ENCODE measurements at regions not wholly inside any gene's neighbourhood (a gene's known extent, or its start where the extent isn't known, plus 50 kb on each side); places are given as distances from the start of the nearest gene placed in this dataset.
"Not testable (repeated sequence)": the region's sequence is repeated elsewhere in the genome, so short reads cannot be mapped to it uniquely, and the experiment has no call there.

DNA sequence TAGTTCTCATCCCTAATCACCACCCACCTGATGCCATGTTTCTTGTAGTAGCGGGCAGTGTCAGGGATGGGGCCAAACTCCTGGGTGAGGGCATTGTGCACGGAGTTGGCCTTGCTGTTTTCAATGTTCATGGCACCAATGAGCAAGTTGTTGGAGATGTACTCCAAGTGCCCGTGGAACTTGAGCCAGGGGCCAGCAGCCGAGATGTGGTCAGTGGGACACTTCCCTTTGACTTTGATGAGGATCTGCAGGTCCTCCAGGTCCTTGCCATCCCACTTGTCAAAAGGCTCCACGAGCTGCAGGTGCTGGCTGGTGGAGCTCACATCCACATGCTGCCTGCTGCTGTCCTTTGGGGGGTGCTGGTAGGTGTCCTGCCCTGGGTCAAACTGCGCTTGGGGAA is 162.2 kb upstream of the SV2C start:
- H3K9me3 Mint-ChIP-seq: no peaks in the 10 kb centered on the region
- H3K27ac Mint-ChIP-seq: no peak overlapping the region
- H3K36me3 Mint-ChIP-seq: no peaks in the 10 kb centered on the region
- H3K4me1 Mint-ChIP-seq: no peaks in the 10 kb centered on the region
- H3K27me3 Mint-ChIP-seq: peaks cover 1% of the 10 kb centered on the region
- H3K4me3 Mint-ChIP-seq: no peak overlapping the region

DNA sequence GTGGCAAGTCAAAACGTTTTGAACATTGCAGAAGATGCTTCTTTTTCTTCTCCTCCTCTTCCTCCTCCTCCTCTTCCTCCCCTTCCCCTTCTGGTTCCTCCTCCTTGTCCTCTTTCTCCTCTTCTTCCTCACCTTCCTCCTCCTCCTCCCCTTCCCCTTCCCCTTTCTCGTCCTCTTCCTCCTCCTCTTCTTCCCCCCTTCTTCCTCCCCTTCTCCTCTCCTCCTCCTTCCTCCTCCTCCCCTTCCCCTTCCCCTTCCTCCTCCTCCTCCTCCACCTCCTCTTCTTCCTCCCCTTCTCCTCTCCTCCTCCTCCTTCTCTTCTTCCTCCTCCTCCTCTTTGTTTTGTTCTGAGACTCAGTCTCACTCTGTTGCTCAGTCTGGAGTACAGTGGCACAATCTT is 167.0 kb upstream of the SV2C start:
- H3K36me3 Mint-ChIP-seq: no peaks in the 10 kb centered on the region
- peaks cover 0 to 3% (median 0%) of the 10 kb centered on the region in 3 donors for H3K9me3 Mint-ChIP-seq
- H3K4me1 Mint-ChIP-seq: no peaks in the 10 kb centered on the region
- peaks cover 3% of the 10 kb centered on the region for H3K27me3 Mint-ChIP-seq
- H3K4me3 Mint-ChIP-seq: no peak overlapping the region
- H3K27ac Mint-ChIP-seq: no peak overlapping the region

DNA sequence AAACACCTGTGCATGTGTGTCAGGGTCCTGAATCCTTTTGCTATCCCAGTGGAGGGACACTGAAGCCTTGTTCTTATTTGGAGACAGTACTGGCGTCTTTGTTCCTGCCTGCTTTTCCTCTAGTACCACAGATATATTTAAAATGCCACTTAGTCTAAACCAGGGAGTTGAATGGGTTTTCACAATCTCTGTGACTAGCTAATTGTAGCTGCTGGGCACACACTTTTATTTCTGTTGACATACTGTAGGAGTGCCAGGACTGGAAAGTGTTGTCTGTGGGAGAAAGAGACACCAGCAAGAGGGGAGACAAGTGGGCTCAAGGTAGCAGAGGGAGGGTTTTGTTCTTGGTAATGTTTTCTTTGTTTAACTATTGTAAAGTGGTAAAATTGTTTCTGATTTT is 174.0 kb upstream of the SV2C start:
- Mint-ChIP-seq H3K4me3 (no peak overlapping the region), H3K36me3 (no peaks in the 10 kb centered on the region), H3K27ac (no peak overlapping the region), H3K4me1 (no peaks in the 10 kb centered on the region), H3K9me3 (peaks cover 0 to 3% (median 0%) of the 10 kb centered on the region in 3 donors), H3K27me3 (peaks cover 5% of the 10 kb centered on the region)

DNA sequence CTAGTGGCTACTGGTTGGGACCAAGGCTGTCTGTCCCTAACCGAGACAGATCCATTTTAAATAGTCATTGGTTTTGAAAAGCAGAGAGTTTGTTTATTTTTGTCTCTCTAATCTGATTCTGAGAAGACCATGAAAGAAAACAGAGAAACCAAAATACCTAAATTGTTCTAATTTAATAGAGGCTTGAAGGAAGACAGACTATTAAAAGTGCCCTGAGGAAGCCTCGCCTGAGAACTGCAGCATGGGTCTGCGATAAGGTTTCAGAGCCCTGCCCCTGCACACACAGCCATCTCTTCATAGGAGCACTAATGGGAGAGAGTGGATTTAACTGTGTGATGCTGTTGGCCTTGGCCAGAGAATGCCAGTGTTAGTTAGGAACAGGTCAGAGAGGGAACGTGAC is 175.5 kb upstream of the SV2C start:
- Mint-ChIP-seq H3K9me3 (peaks cover 0 to 1% (median 0%) of the 10 kb centered on the region in 3 donors), H3K27me3 (peaks cover 5% of the 10 kb centered on the region), H3K36me3 (no peaks in the 10 kb centered on the region), H3K27ac (no peak overlapping the region), H3K4me1 (peaks cover 0 to under 1% (median 0%) of the 10 kb centered on the region in 3 donors), H3K4me3 (no peak overlapping the region)

DNA sequence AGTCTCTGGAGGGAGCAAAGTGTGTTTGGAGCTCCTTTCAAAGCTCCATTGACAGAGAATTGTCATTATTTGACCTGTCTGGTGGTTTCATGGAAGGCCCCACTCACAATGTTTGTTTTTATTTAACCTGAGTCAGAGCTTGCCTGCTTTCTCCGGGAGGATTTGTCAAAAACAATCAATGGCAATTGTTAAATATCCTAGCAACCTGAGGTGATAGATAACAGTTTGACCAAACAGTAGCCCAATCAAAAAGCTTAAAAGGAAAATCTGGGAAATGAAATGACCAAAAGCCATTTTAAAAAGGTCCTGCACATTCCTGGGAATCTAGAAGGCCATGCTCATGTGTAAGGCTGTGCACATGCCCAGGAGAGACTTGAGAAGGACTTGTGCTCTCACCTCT is 177.2 kb upstream of the POC5 start:
- H3K27ac Mint-ChIP-seq: no peak overlapping the region
- peaks cover 3 to 11% (median 4%) of the 10 kb centered on the region in 3 donors for H3K4me1 Mint-ChIP-seq
- H3K27me3 Mint-ChIP-seq: no peaks in the 10 kb centered on the region
- peaks cover 4 to 7% (median 5%) of the 10 kb centered on the region in 3 donors for H3K9me3 Mint-ChIP-seq
- peaks cover 1% of the 10 kb centered on the region for H3K36me3 Mint-ChIP-seq
- H3K4me3 Mint-ChIP-seq: no peak overlapping the region

DNA sequence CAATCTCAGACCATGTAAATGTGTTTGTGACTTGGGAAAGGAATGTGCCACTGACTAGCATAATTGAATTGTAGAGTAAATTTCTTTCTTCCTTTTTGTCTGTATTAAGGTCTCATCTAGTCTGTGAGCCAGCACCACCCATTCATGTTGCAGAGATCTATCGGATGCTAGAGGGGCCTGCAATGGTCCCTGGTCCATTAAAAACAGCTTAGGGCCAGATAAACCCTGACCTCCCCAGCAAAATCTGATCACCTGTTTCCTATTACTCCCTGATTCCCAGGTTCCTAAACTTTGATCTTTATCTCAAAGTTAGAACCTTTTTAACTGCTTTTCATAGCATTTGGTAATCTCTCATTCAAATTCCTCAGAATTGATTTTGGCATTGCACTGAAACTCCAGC is 174.5 kb upstream of the POC5 start:
- Mint-ChIP-seq H3K27ac (no peak overlapping the region), H3K36me3 (peaks cover 1% of the 10 kb centered on the region), H3K4me3 (no peak overlapping the region), H3K27me3 (no peaks in the 10 kb centered on the region), H3K9me3 (peaks cover 4 to 5% (median 5%) of the 10 kb centered on the region in 3 donors), H3K4me1 (peaks cover 3 to 11% (median 4%) of the 10 kb centered on the region in 3 donors)

DNA sequence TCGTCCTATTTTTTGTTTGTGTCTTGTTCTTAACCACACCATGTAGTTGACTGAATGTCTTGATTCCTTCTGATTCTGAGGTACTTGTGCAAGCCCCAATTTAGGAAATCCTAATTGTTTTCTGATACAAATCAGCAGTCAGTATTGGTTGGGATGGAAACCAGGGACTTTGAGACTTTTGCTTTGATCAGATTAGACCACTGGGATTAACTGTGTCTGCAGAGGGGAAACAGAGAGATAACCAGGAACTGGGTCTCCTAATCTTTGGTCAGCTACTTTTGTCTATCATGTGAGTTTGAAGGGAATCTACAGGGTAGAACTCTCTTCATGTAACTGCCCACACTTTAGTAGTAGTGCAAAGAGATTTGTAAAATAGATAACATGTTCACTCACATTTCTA is 173.8 kb upstream of the POC5 start:
- H3K4me3 Mint-ChIP-seq: no peak overlapping the region
- H3K9me3 Mint-ChIP-seq: peaks cover 4 to 5% (median 5%) of the 10 kb centered on the region in 3 donors
- no peaks in the 10 kb centered on the region for H3K27me3 Mint-ChIP-seq
- peaks cover 1% of the 10 kb centered on the region for H3K36me3 Mint-ChIP-seq
- no peak overlapping the region for H3K27ac Mint-ChIP-seq
- peaks cover 3 to 14% (median 4%) of the 10 kb centered on the region in 3 donors for H3K4me1 Mint-ChIP-seq

DNA sequence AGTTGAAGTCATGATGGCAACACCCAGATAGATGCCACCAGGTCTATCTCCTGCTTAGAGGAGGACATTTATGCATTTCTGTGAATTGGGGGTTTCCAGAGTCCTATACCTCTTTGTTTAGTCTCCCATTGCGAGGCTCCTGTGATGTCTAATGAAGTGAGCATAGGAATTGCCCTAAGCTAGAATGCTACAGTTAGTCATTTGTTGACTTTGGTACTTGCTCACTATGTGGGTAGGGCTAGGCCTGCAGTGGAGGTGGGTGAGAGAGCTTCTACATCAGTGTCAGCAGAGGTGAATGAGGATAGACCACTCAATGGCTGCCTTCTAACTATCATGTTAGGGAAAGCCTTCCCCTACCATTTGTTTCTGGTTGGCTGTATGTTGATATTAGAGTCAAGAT is 173.3 kb upstream of the POC5 start:
- Mint-ChIP-seq H3K4me1 (peaks cover 3 to 14% (median 4%) of the 10 kb centered on the region in 3 donors), H3K36me3 (peaks cover 1% of the 10 kb centered on the region), H3K27ac (no peak overlapping the region), H3K4me3 (no peak overlapping the region), H3K27me3 (no peaks in the 10 kb centered on the region), H3K9me3 (peaks cover 3 to 5% (median 4%) of the 10 kb centered on the region in 3 donors)

DNA sequence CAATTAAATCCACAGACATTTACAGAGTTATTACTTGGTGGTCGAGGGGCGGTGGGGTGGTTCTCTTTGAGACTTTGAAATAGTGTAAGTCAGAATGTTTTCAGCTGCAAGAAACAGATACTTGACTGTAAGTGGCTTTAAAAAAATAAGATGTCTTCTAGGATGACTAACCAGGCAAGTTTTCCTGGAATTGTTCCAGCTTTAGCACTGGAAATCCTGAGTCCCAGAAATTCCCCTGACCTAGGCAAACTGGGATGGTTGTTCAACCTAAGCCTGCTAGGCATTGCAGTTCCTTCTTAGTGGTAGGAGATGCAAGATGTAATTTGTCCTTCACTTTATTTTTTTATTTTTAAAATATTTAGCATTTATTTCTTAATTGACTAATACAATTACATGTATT is 169.5 kb upstream of the POC5 start:
- H3K4me1 Mint-ChIP-seq: peaks cover 0 to 3% (median 0%) of the 10 kb centered on the region in 3 donors
- no peaks in the 10 kb centered on the region for H3K27me3 Mint-ChIP-seq
- no peaks in the 10 kb centered on the region for H3K9me3 Mint-ChIP-seq
- no peaks in the 10 kb centered on the region for H3K36me3 Mint-ChIP-seq
- H3K4me3 Mint-ChIP-seq: no peak overlapping the region
- no peak overlapping the region for H3K27ac Mint-ChIP-seq

DNA sequence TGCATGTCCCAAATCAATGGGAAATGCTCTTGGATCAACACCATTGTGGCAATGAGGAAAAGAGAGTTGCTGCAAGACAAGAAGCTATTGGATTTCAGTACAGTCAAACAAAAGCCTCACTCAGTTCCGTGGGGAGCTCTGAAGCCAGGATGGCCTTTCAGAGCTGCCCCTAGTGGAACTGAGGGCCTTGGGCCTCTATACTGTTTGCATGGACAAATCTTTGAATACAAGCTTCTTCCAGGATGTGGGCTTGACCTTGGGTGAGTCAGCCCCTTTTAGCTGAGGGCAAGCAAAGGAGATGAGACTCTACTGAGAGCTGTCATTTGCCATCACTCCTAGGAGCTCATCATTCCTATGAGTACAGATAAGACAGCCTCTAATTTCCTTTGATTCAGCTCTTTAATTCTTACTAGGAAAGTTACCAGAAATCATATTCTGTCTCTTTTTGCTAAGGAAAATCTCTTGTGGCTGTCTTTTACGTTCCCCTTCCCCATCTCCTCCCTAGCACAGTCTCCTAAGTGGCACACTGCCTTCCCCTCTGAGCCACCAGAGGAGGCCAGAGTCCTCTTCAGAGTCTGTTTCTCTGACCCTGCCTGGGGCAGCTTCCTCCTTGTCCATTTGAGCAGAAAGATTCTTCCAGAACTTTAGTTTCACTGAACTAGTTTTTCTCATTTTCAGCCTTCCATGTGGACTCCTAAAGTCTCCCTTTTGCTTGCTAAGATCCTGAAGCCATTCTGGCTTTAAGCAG is 168.8 kb upstream of the POC5 start:
- H3K27me3 Mint-ChIP-seq: no peaks in the 10 kb centered on the region
- peaks cover 0 to 3% (median 0%) of the 10 kb centered on the region in 3 donors for H3K4me1 Mint-ChIP-seq
- no peaks in the 10 kb centered on the region for H3K36me3 Mint-ChIP-seq
- no peaks in the 10 kb centered on the region for H3K9me3 Mint-ChIP-seq
- no peak overlapping the region for H3K27ac Mint-ChIP-seq
- H3K4me3 Mint-ChIP-seq: no peak overlapping the region

DNA sequence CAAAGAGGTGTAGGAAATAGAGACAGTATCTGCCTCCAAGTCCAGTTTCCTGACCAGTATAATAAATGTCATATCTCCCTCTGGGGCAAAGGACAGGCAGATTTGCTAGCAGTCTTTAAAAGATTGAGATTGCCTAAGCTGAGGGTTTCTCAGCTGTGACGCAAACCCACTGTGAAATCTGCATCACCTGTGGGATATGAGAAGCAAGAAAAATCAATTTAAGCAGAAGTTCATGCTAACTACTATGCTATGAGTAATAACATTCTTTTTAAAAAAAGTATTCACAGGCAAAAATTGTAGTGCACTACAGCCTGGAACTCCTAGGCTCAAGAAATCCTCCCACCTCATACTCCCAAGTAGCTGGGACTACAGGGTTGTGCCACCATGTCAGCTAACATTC is 168.1 kb upstream of the POC5 start:
- peaks cover 0 to 3% (median 0%) of the 10 kb centered on the region in 3 donors for H3K4me1 Mint-ChIP-seq
- no peaks in the 10 kb centered on the region for H3K27me3 Mint-ChIP-seq
- no peak overlapping the region for H3K4me3 Mint-ChIP-seq
- H3K9me3 Mint-ChIP-seq: peaks cover 0 to 5% (median 0%) of the 10 kb centered on the region in 3 donors
- no peak overlapping the region for H3K27ac Mint-ChIP-seq
- no peaks in the 10 kb centered on the region for H3K36me3 Mint-ChIP-seq

DNA sequence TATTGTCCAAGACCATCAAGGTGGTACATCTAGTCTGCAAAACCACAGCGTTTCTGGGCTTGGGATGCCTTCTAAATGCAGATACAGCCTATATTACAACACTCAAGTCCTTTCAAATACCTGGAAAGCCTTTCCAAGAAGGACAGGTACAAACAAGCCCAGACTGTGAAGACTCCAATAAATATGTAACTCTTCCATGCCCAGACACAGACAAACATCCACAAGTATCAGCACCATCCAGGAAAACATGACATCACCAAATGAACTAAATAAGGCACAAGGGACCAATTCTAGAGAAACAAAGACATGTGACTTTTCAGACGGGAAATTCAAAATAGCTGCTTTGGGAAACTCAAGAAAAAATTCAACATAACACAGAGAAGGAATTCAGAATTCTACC is 152.7 kb upstream of the POC5 start:
- H3K36me3 Mint-ChIP-seq: no peaks in the 10 kb centered on the region
- H3K9me3 Mint-ChIP-seq: peaks cover 0 to 9% (median 0%) of the 10 kb centered on the region in 3 donors
- peaks cover 5% of the 10 kb centered on the region for H3K27me3 Mint-ChIP-seq
- H3K27ac Mint-ChIP-seq: no peak overlapping the region
- no peaks in the 10 kb centered on the region for H3K4me1 Mint-ChIP-seq
- H3K4me3 Mint-ChIP-seq: no peak overlapping the region

DNA sequence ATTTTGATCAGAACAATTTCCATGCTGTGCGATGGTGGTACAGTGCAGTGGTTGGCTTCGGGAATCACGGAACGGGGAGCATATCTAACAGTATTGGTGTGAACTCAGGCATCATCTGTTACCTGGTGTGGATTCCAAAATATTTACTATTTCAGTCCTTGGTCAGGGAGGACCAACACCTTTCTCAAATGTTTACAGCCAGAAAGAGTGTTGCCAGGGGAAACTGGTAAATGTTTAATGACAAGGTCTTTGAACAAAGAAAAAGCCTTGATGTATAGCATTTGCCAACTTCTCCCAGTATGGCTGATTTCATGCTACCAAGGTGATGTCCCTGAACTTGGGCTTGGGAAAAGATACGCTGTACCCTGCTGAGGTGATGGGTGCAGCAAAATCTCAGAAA is 145.6 kb upstream of the POC5 start:
- H3K36me3 Mint-ChIP-seq: no peaks in the 10 kb centered on the region
- H3K4me1 Mint-ChIP-seq: no peaks in the 10 kb centered on the region
- no peak overlapping the region for H3K4me3 Mint-ChIP-seq
- H3K27me3 Mint-ChIP-seq: peaks cover 8% of the 10 kb centered on the region
- no peak overlapping the region for H3K27ac Mint-ChIP-seq
- peaks cover 0 to 5% (median 4%) of the 10 kb centered on the region in 3 donors for H3K9me3 Mint-ChIP-seq

DNA sequence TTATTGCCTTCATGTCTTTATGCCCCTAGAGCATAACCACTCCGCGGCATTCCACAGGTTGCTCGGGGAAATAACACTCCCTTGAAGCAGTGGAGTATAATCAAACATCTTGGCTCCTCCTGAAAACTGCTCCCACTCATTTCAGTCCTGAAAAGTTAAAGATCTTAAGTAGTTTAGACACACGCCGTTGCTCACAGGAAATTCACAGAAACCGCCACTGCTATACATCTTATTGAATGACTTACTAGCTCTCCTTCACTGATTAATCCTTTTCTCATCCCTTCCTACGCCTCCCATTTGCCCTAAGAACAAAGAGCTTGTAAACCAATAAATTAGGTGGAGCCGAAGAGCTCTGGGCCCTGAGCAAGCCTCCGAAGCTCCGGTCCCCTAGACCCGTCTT is 142.4 kb upstream of the POC5 start:
- H3K36me3 Mint-ChIP-seq, H3K27me3 Mint-ChIP-seq, H3K9me3 Mint-ChIP-seq, H3K4me1 Mint-ChIP-seq, H3K27ac Mint-ChIP-seq, H3K4me3 Mint-ChIP-seq: not testable (repeated sequence)

DNA sequence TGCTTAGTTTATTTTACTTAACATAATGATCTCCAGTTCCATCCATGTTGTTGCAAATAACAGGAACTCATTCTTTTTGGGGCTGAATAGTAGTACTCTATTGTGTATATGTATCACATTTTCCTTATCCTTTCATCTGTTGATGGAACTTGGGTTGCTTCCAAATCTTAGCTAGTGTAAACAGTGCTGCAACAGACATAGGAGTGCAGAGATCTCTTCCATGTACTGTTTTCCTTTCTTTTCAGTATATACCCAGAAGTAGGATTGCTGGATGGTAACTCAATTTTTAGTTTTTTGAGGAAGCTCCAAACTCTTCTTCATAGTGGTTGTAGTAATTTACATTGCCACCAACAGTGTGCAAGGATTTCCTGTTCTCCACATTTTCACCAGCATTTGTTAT is 138.8 kb upstream of the POC5 start:
- no peak overlapping the region for H3K27ac Mint-ChIP-seq
- peaks cover 0 to 4% (median 1%) of the 10 kb centered on the region in 3 donors for H3K4me1 Mint-ChIP-seq
- no peaks in the 10 kb centered on the region for H3K36me3 Mint-ChIP-seq
- H3K9me3 Mint-ChIP-seq: peaks cover 0 to 5% (median 4%) of the 10 kb centered on the region in 3 donors
- H3K4me3 Mint-ChIP-seq: no peak overlapping the region
- peaks cover 5% of the 10 kb centered on the region for H3K27me3 Mint-ChIP-seq

DNA sequence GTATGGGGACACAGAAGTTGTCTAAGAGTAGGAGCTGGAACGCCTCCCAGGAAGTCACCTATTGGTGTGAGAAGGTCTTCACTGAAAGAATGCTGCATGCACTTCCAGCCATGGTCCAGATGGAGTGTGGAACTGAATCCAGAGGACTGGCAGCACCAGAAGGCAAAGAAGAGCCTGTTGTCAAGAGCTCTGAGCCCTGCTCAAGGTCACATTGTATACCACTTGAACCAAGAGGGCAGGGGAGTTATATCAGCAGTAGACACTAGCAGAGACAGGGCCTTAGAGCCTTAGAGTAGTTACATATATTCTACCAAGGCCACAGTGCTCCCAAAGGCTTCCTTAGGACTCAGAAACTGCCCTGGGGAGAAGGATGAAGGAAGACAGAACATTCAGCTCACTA is 130.8 kb upstream of the POC5 start:
- H3K4me3 Mint-ChIP-seq: peak overlapping the region in 1 of 4 donors; percentile 86
- H3K27ac Mint-ChIP-seq: no peak overlapping the region
- peaks cover 30 to 43% (median 31%) of the 10 kb centered on the region in 3 donors for H3K4me1 Mint-ChIP-seq
- H3K27me3 Mint-ChIP-seq: no peaks in the 10 kb centered on the region
- H3K9me3 Mint-ChIP-seq: peaks cover 0 to 2% (median 0%) of the 10 kb centered on the region in 3 donors
- peaks cover 2% of the 10 kb centered on the region for H3K36me3 Mint-ChIP-seq
